ENCODE measurements at regions not wholly inside any gene's neighbourhood (a gene's known extent, or its start where the extent isn't known, plus 50 kb on each side); places are given as distances from the start of the nearest gene placed in this dataset.
"Not testable (repeated sequence)": the region's sequence is repeated elsewhere in the genome, so short reads cannot be mapped to it uniquely, and the experiment has no call there.

- Histone ChIP-seq H3K27me3 (ENCODE audit: control insufficient read depth in 2 of 2, insufficient read depth in 1 of 2, low read length in 1 of 2) (no peaks in the 10 kb centered on the region), H3K9me3 (ENCODE audit: control insufficient read depth in 2 of 2, insufficient read depth in 1 of 2, low read length in 1 of 2) (no peaks in the 10 kb centered on the region), H3K4me1 (ENCODE audit: control insufficient read depth in 2 of 2, insufficient read depth in 2 of 2, low read length in 2 of 2) (no peaks in the 10 kb centered on the region), H3K4me3 (ENCODE audit: low read length in 2 of 2) (no peak overlapping the region), H3K27ac (ENCODE audit: low read depth in 1 of 2, low read length in 1 of 2) (no peak overlapping the region), H3K36me3 (ENCODE audit: control insufficient read depth in 2 of 2, insufficient read depth in 2 of 2, low read length in 1 of 2) (no peaks in the 10 kb centered on the region)
- DNase-seq (ENCODE audit: low read depth in 6 of 9, low spot score in 9 of 9): no peak
- WGBS: 47% methylated on average over 5 of the region's 5 CpGs
Measured at GRCh38 chr4:127015667-127016117, 617.1 kb upstream of the INTU start.

GRCh38 chr4:127018381-127018780 lies 614.4 kb upstream of the INTU start:
- 90% methylated on average over 2 of the region's 2 CpGs for WGBS
- Histone ChIP-seq H3K27ac (ENCODE audit: low read depth in 1 of 2, low read length in 1 of 2) (no peak overlapping the region), H3K27me3 (ENCODE audit: control insufficient read depth in 2 of 2, insufficient read depth in 1 of 2, low read length in 1 of 2) (no peaks in the 10 kb centered on the region), H3K4me3 (ENCODE audit: low read length in 2 of 2) (no peak overlapping the region), H3K9me3 (ENCODE audit: control insufficient read depth in 2 of 2, insufficient read depth in 1 of 2, low read length in 1 of 2) (no peaks in the 10 kb centered on the region), H3K36me3 (ENCODE audit: control insufficient read depth in 2 of 2, insufficient read depth in 2 of 2, low read length in 1 of 2) (no peaks in the 10 kb centered on the region), H3K4me1 (ENCODE audit: control insufficient read depth in 2 of 2, insufficient read depth in 2 of 2, low read length in 2 of 2) (no peaks in the 10 kb centered on the region)
- no peak for DNase-seq (ENCODE audit: low read depth in 6 of 9, low spot score in 9 of 9)

GRCh38 chr4:127020831-127021230 lies 611.9 kb upstream of the INTU start:
- not testable (repeated sequence) for H3K9me3 ChIP-seq (ENCODE audit: control insufficient read depth in 2 of 2, insufficient read depth in 1 of 2, low read length in 1 of 2); DNase-seq (ENCODE audit: low read depth in 6 of 9, low spot score in 9 of 9); H3K36me3 ChIP-seq (ENCODE audit: control insufficient read depth in 2 of 2, insufficient read depth in 2 of 2, low read length in 1 of 2); H3K4me3 ChIP-seq (ENCODE audit: low read length in 2 of 2); H3K27ac ChIP-seq (ENCODE audit: low read depth in 1 of 2, low read length in 1 of 2); H3K4me1 ChIP-seq (ENCODE audit: control insufficient read depth in 2 of 2, insufficient read depth in 2 of 2, low read length in 2 of 2); H3K27me3 ChIP-seq (ENCODE audit: control insufficient read depth in 2 of 2, insufficient read depth in 1 of 2, low read length in 1 of 2)
- WGBS: 88% methylated on average over 12 of the region's 15 CpGs

GRCh38 chr4:127036296-127036695 lies 596.5 kb upstream of the INTU start:
- Histone ChIP-seq H3K27ac (ENCODE audit: low read depth in 1 of 2, low read length in 1 of 2) (no peak overlapping the region), H3K9me3 (ENCODE audit: control insufficient read depth in 2 of 2, insufficient read depth in 1 of 2, low read length in 1 of 2) (peaks cover 2 to 15% of the 10 kb centered on the region in 2 donors), H3K27me3 (ENCODE audit: control insufficient read depth in 2 of 2, insufficient read depth in 1 of 2, low read length in 1 of 2) (no peaks in the 10 kb centered on the region), H3K4me3 (ENCODE audit: low read length in 2 of 2) (no peak overlapping the region), H3K4me1 (ENCODE audit: control insufficient read depth in 2 of 2, insufficient read depth in 2 of 2, low read length in 2 of 2) (no peaks in the 10 kb centered on the region), H3K36me3 (ENCODE audit: control insufficient read depth in 2 of 2, insufficient read depth in 2 of 2, low read length in 1 of 2) (no peaks in the 10 kb centered on the region)
- 72% methylated on average over 3 of the region's 3 CpGs for WGBS
- no peak for DNase-seq (ENCODE audit: low read depth in 6 of 9, low spot score in 9 of 9)

- Histone ChIP-seq H3K9me3 (ENCODE audit: control insufficient read depth in 2 of 2, insufficient read depth in 1 of 2, low read length in 1 of 2) (no peaks in the 10 kb centered on the region), H3K27ac (ENCODE audit: low read depth in 1 of 2, low read length in 1 of 2) (no peak overlapping the region), H3K4me3 (ENCODE audit: low read length in 2 of 2) (no peak overlapping the region), H3K4me1 (ENCODE audit: control insufficient read depth in 2 of 2, insufficient read depth in 2 of 2, low read length in 2 of 2) (no peaks in the 10 kb centered on the region), H3K27me3 (ENCODE audit: control insufficient read depth in 2 of 2, insufficient read depth in 1 of 2, low read length in 1 of 2) (no peaks in the 10 kb centered on the region), H3K36me3 (ENCODE audit: control insufficient read depth in 2 of 2, insufficient read depth in 2 of 2, low read length in 1 of 2) (no peaks in the 10 kb centered on the region)
- no peak for DNase-seq (ENCODE audit: low read depth in 6 of 9, low spot score in 9 of 9)
- 76% methylated on average over 1 of the region's 1 CpG for WGBS
Measured at GRCh38 chr4:127045861-127046260, 586.9 kb upstream of the INTU start.

GRCh38 chr4:127047930-127048329 lies 584.8 kb upstream of the INTU start:
- no peak overlapping the region for H3K4me3 ChIP-seq (ENCODE audit: low read length in 2 of 2)
- H3K27ac ChIP-seq (ENCODE audit: low read depth in 1 of 2, low read length in 1 of 2): no peak overlapping the region
- H3K4me1 ChIP-seq (ENCODE audit: control insufficient read depth in 2 of 2, insufficient read depth in 2 of 2, low read length in 2 of 2): no peaks in the 10 kb centered on the region
- no peak for DNase-seq (ENCODE audit: low read depth in 6 of 9, low spot score in 9 of 9)
- H3K9me3 ChIP-seq (ENCODE audit: control insufficient read depth in 2 of 2, insufficient read depth in 1 of 2, low read length in 1 of 2): no peaks in the 10 kb centered on the region
- H3K27me3 ChIP-seq (ENCODE audit: control insufficient read depth in 2 of 2, insufficient read depth in 1 of 2, low read length in 1 of 2): no peaks in the 10 kb centered on the region
- no peaks in the 10 kb centered on the region for H3K36me3 ChIP-seq (ENCODE audit: control insufficient read depth in 2 of 2, insufficient read depth in 2 of 2, low read length in 1 of 2)
- 29% methylated on average over 1 of the region's 1 CpG for WGBS

GRCh38 chr4:127048376-127049044 lies 584.2 kb upstream of the INTU start:
- no peaks in the 10 kb centered on the region for H3K36me3 ChIP-seq (ENCODE audit: control insufficient read depth in 2 of 2, insufficient read depth in 2 of 2, low read length in 1 of 2)
- H3K27ac ChIP-seq (ENCODE audit: low read depth in 1 of 2, low read length in 1 of 2): no peak overlapping the region
- H3K27me3 ChIP-seq (ENCODE audit: control insufficient read depth in 2 of 2, insufficient read depth in 1 of 2, low read length in 1 of 2): no peaks in the 10 kb centered on the region
- no peaks in the 10 kb centered on the region for H3K9me3 ChIP-seq (ENCODE audit: control insufficient read depth in 2 of 2, insufficient read depth in 1 of 2, low read length in 1 of 2)
- no peak for DNase-seq (ENCODE audit: low read depth in 6 of 9, low spot score in 9 of 9)
- no peak overlapping the region for H3K4me3 ChIP-seq (ENCODE audit: low read length in 2 of 2)
- 77% methylated on average over 3 of the region's 3 CpGs for WGBS
- H3K4me1 ChIP-seq (ENCODE audit: control insufficient read depth in 2 of 2, insufficient read depth in 2 of 2, low read length in 2 of 2): no peaks in the 10 kb centered on the region

- no peak overlapping the region for H3K27ac ChIP-seq (ENCODE audit: low read depth in 1 of 2, low read length in 1 of 2)
Measured at GRCh38 chr4:127049526-127049925, 583.2 kb upstream of the INTU start.

GRCh38 chr4:127052742-127053141 lies 580.0 kb upstream of the INTU start:
- DNase-seq (ENCODE audit: low read depth in 6 of 9, low spot score in 9 of 9): no peak
- Histone ChIP-seq H3K9me3 (ENCODE audit: control insufficient read depth in 2 of 2, insufficient read depth in 1 of 2, low read length in 1 of 2) (peaks cover 0 to 10% of the 10 kb centered on the region in 2 donors), H3K27ac (ENCODE audit: low read depth in 1 of 2, low read length in 1 of 2) (no peak overlapping the region), H3K27me3 (ENCODE audit: control insufficient read depth in 2 of 2, insufficient read depth in 1 of 2, low read length in 1 of 2) (no peaks in the 10 kb centered on the region), H3K4me1 (ENCODE audit: control insufficient read depth in 2 of 2, insufficient read depth in 2 of 2, low read length in 2 of 2) (no peaks in the 10 kb centered on the region), H3K4me3 (ENCODE audit: low read length in 2 of 2) (no peak overlapping the region), H3K36me3 (ENCODE audit: control insufficient read depth in 2 of 2, insufficient read depth in 2 of 2, low read length in 1 of 2) (no peaks in the 10 kb centered on the region)
- 90% methylated on average over 1 of the region's 1 CpG for WGBS

More at GRCh38 chr4:127049526-127049925, 583.2 kb upstream of the INTU start:
- no peak overlapping the region for H3K4me3 ChIP-seq (ENCODE audit: low read length in 2 of 2)
- 78% methylated on average over 4 of the region's 4 CpGs for WGBS
- H3K4me1 ChIP-seq (ENCODE audit: control insufficient read depth in 2 of 2, insufficient read depth in 2 of 2, low read length in 2 of 2): no peaks in the 10 kb centered on the region
- H3K36me3 ChIP-seq (ENCODE audit: control insufficient read depth in 2 of 2, insufficient read depth in 2 of 2, low read length in 1 of 2): no peaks in the 10 kb centered on the region
- DNase-seq (ENCODE audit: low read depth in 6 of 9, low spot score in 9 of 9): no peak
- no peaks in the 10 kb centered on the region for H3K27me3 ChIP-seq (ENCODE audit: control insufficient read depth in 2 of 2, insufficient read depth in 1 of 2, low read length in 1 of 2)
- H3K9me3 ChIP-seq (ENCODE audit: control insufficient read depth in 2 of 2, insufficient read depth in 1 of 2, low read length in 1 of 2): no peaks in the 10 kb centered on the region
